ENCODE measurements at regions not wholly inside any gene's neighbourhood (a gene's known extent, or its start where the extent isn't known, plus 50 kb on each side); places are given as distances from the start of the nearest gene placed in this dataset.

GRCh38 chr20:50392138-50392866 lies 117.9 kb upstream of the PTPN1 start:
- TF ChIP-seq CTCF (IDR thresholded peaks at IDR 0.05; ENCODE audit: low read depth, low read length): no peak
- no peak overlapping the region for H3K4me3 ChIP-seq (ENCODE audit: low read depth, low read length)

- H3K4me3 ChIP-seq (ENCODE audit: low read depth, low read length): no peak overlapping the region
- no peak for TF ChIP-seq CTCF (IDR thresholded peaks at IDR 0.05; ENCODE audit: low read depth, low read length)
These were observed 116.9 kb upstream of the PTPN1 start for GRCh38 chr20:50393242-50393641.

- no peak for TF ChIP-seq CTCF (IDR thresholded peaks at IDR 0.05; ENCODE audit: low read depth, low read length)
These were observed 116.1 kb upstream of the PTPN1 start for GRCh38 chr20:50393990-50394561.

GRCh38 chr20:50394569-50394968 lies 115.6 kb upstream of the PTPN1 start:
- no peak overlapping the region for H3K4me3 ChIP-seq (ENCODE audit: low read depth, low read length)
- TF ChIP-seq CTCF (IDR thresholded peaks at IDR 0.05; ENCODE audit: low read depth, low read length): no peak

More at GRCh38 chr20:50393990-50394561, 116.1 kb upstream of the PTPN1 start:
- no peak overlapping the region for H3K4me3 ChIP-seq (ENCODE audit: low read depth, low read length)

- no peak for TF ChIP-seq CTCF (IDR thresholded peaks at IDR 0.05; ENCODE audit: low read depth, low read length)
These were observed 114.9 kb upstream of the PTPN1 start for GRCh38 chr20:50395251-50395729.

GRCh38 chr20:50395914-50396488 lies 114.2 kb upstream of the PTPN1 start:
- TF ChIP-seq CTCF (IDR thresholded peaks at IDR 0.05; ENCODE audit: low read depth, low read length): no peak
- H3K4me3 ChIP-seq (ENCODE audit: low read depth, low read length): no peak overlapping the region

More at GRCh38 chr20:50395251-50395729, 114.9 kb upstream of the PTPN1 start:
- no peak overlapping the region for H3K4me3 ChIP-seq (ENCODE audit: low read depth, low read length)

- no peak overlapping the region for H3K4me3 ChIP-seq (ENCODE audit: low read depth, low read length)
- TF ChIP-seq CTCF (IDR thresholded peaks at IDR 0.05; ENCODE audit: low read depth, low read length): no peak
These were observed 113.6 kb upstream of the PTPN1 start for GRCh38 chr20:50396623-50397022.

Measured in WI38 (cell line).